ENCODE measurements at regions not wholly inside any gene's neighbourhood (a gene's known extent, or its start where the extent isn't known, plus 50 kb on each side); places are given as distances from the start of the nearest gene placed in this dataset.

DNA sequence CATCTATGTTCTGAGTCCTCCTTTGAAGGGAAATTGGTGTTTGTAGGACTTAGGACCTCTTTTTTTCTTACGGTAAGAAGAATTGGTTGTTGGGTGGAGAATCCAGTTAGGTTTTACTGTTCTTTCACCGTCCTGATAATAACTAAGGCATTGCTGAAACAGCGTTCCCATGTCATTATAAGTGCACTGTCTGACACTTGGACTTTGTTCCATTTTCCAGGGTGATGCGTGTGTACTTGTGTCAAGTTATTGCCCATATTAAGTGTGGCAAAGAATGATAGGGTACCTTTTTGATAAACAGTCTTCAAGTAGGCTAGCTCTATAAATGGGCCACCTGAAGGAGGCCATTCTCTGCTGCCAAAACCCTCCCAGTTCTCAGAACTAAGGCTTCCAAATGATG, 119.7 kb downstream of the AASDH start:
- Mint-ChIP-seq H3K36me3 (no peaks in the 10 kb centered on the region), H3K4me1 (no peaks in the 10 kb centered on the region), H3K4me3 (no peak overlapping the region), H3K27me3 (peaks cover 19% of the 10 kb centered on the region), H3K9me3 (peaks cover 0 to 13% (median 2%) of the 10 kb centered on the region in 7 donors), H3K27ac (no peak overlapping the region)
- Histone ChIP-seq H3K27ac (ENCODE audit: insufficient read depth, low read length, poor library complexity, severe bottlenecking) (no peak overlapping the region), H3K4me3 (ENCODE audit: low read depth, low read length) (no peak overlapping the region), H3K4me1 (ENCODE audit: control insufficient read depth, insufficient read depth, low read length, poor library complexity, severe bottlenecking) (no peaks in the 10 kb centered on the region), H3K9me3 (ENCODE audit: control insufficient read depth in 2 of 2, low read length in 2 of 2) (no peaks in the 10 kb centered on the region), H3K27me3 (ENCODE audit: control insufficient read depth, insufficient read depth, low read length) (no peaks in the 10 kb centered on the region), H3K36me3 (ENCODE audit: control insufficient read depth, insufficient read depth, low read length) (no peaks in the 10 kb centered on the region)
- no peak for ATAC-seq (ENCODE audit: low read depth in 2 of 2)
- no peak for DNase-seq

DNA sequence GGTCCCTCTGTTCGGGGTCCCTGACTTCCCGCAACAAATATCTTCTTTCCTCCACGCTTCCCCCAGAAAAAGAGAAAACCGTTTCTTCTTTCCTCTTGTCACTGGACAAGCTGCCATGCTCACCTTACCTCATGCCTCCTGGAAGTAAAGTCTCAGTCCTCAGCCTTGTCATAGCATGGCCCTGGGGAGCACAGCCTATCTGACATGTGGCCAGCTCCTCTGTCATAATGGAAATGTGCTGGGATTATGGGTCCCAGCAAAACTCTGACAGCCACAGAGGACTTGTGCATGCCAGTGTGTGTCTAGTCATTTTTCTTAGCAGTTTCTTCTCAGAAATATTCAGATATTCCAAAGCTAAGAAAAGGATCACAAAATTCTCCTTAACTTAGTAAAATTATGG, 122.4 kb downstream of the AASDH start:
- Mint-ChIP-seq H3K4me3 (no peak overlapping the region), H3K27me3 (peaks cover 28% of the 10 kb centered on the region), H3K27ac (no peak overlapping the region), H3K36me3 (no peaks in the 10 kb centered on the region), H3K4me1 (peaks cover 0 to 12% (median 9%) of the 10 kb centered on the region in 4 donors), H3K9me3 (peaks cover 0 to 13% (median 3%) of the 10 kb centered on the region in 7 donors)
- Histone ChIP-seq H3K4me1 (ENCODE audit: control insufficient read depth, insufficient read depth, low read length, poor library complexity, severe bottlenecking) (no peaks in the 10 kb centered on the region), H3K27me3 (ENCODE audit: control insufficient read depth, insufficient read depth, low read length) (no peaks in the 10 kb centered on the region), H3K27ac (ENCODE audit: insufficient read depth, low read length, poor library complexity, severe bottlenecking) (no peak overlapping the region), H3K9me3 (ENCODE audit: control insufficient read depth in 2 of 2, low read length in 2 of 2) (no peaks in the 10 kb centered on the region), H3K36me3 (ENCODE audit: control insufficient read depth, insufficient read depth, low read length) (no peaks in the 10 kb centered on the region), H3K4me3 (ENCODE audit: low read depth, low read length) (no peak overlapping the region)
- no peak for DNase-seq
- ATAC-seq (ENCODE audit: low read depth in 2 of 2): no peak

DNA sequence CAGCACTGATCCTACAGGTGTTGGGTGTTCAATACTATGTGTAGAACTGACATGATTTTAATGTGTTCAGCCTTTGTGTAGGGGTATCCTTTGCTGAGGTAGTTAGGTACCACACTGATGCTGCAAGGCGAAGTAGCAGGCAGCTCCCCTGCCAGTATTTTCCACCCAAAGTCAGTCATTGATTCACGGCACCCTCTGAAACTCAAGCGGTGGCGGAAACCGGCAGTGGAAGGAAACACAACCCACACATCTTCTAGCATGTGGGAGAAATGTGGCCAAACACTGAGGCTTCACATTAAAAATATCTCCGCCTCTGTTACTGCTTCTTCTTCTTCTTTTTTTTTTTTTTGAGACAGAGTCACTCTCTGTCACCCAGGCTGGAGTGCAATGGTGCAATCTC, 126.3 kb downstream of the AASDH start:
- Histone ChIP-seq H3K9me3 (ENCODE audit: control insufficient read depth in 2 of 2, low read length in 2 of 2) (no peaks in the 10 kb centered on the region), H3K4me3 (ENCODE audit: low read depth, low read length) (no peak overlapping the region), H3K27ac (ENCODE audit: insufficient read depth, low read length, poor library complexity, severe bottlenecking) (no peak overlapping the region), H3K27me3 (ENCODE audit: control insufficient read depth, insufficient read depth, low read length) (no peaks in the 10 kb centered on the region), H3K36me3 (ENCODE audit: control insufficient read depth, insufficient read depth, low read length) (no peaks in the 10 kb centered on the region), H3K4me1 (ENCODE audit: control insufficient read depth, insufficient read depth, low read length, poor library complexity, severe bottlenecking) (no peaks in the 10 kb centered on the region)
- Mint-ChIP-seq H3K9me3 (peaks cover 0 to 13% (median 7%) of the 10 kb centered on the region in 7 donors), H3K27ac (no peak overlapping the region), H3K4me1 (peaks cover 0 to 12% (median 9%) of the 10 kb centered on the region in 4 donors), H3K4me3 (no peak overlapping the region), H3K27me3 (peaks cover 10% of the 10 kb centered on the region), H3K36me3 (no peaks in the 10 kb centered on the region)
- DNase-seq: peak in 1 of 3 donors; percentile 35
- no peak for ATAC-seq (ENCODE audit: low read depth in 2 of 2)

DNA sequence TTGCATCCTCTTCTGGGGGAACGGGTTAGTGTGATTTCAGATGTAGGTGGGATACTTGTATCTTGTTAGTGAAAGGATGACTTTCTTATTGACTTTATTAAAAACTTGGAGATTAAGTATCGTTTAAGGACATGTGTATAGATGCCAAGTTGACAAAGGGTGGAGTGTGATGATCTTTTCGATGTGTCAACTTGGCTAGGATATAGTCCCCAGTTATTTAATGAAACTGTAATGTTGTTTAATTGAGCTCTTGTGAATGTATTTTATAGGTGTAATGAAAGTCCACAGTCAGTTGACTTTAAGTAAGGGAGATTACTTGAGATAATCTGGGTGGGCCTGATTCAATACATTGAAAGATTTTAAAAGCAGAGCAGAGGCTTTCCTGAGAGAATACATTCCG, 127.0 kb downstream of the AASDH start:
- H3K4me3 ChIP-seq (ENCODE audit: low read depth, low read length): no peak overlapping the region
- H3K9me3 ChIP-seq (ENCODE audit: control insufficient read depth in 2 of 2, low read length in 2 of 2): no peaks in the 10 kb centered on the region
- H3K27ac ChIP-seq (ENCODE audit: insufficient read depth, low read length, poor library complexity, severe bottlenecking): no peak overlapping the region
- no peaks in the 10 kb centered on the region for H3K4me1 ChIP-seq (ENCODE audit: control insufficient read depth, insufficient read depth, low read length, poor library complexity, severe bottlenecking)
- Mint-ChIP-seq H3K27me3 (peaks cover 10% of the 10 kb centered on the region), H3K36me3 (no peaks in the 10 kb centered on the region), H3K4me1 (peaks cover 0 to 12% (median 9%) of the 10 kb centered on the region in 4 donors), H3K9me3 (peaks cover 0 to 13% (median 7%) of the 10 kb centered on the region in 7 donors), H3K27ac (no peak overlapping the region), H3K4me3 (no peak overlapping the region)
- ATAC-seq (ENCODE audit: low read depth in 2 of 2) (no peak), DNase-seq (no peak)
- no peaks in the 10 kb centered on the region for H3K36me3 ChIP-seq (ENCODE audit: control insufficient read depth, insufficient read depth, low read length)
- H3K27me3 ChIP-seq (ENCODE audit: control insufficient read depth, insufficient read depth, low read length): no peaks in the 10 kb centered on the region

DNA sequence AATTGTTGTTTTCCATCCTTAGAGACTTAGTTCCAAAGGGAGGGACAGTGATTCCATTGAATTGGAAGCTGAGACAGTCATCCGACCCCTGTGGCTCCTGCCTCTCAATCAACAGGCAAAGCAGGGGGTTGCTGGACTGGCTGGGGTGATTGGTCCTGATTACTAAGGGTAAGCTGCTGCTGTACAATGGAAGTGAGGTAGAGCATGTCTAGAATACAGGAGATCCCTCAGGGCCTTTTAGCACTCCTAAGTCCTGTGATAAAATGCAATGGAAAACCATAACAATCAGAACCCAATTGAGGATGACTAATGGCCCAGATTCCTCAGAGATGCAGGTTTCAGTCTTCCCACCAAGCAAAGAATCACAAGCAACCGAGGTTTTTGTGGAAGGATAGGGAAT, 127.6 kb downstream of the AASDH start:
- Mint-ChIP-seq H3K27me3 (peaks cover 10% of the 10 kb centered on the region), H3K27ac (no peak overlapping the region), H3K4me3 (no peak overlapping the region), H3K36me3 (no peaks in the 10 kb centered on the region), H3K4me1 (peaks cover 0 to 12% (median 9%) of the 10 kb centered on the region in 4 donors), H3K9me3 (peaks cover 0 to 13% (median 6%) of the 10 kb centered on the region in 7 donors)
- Histone ChIP-seq H3K36me3 (ENCODE audit: control insufficient read depth, insufficient read depth, low read length) (no peaks in the 10 kb centered on the region), H3K4me3 (ENCODE audit: low read depth, low read length) (no peak overlapping the region), H3K9me3 (ENCODE audit: control insufficient read depth in 2 of 2, low read length in 2 of 2) (no peaks in the 10 kb centered on the region), H3K27ac (ENCODE audit: insufficient read depth, low read length, poor library complexity, severe bottlenecking) (no peak overlapping the region), H3K27me3 (ENCODE audit: control insufficient read depth, insufficient read depth, low read length) (no peaks in the 10 kb centered on the region), H3K4me1 (ENCODE audit: control insufficient read depth, insufficient read depth, low read length, poor library complexity, severe bottlenecking) (no peaks in the 10 kb centered on the region)
- DNase-seq: no peak
- ATAC-seq (ENCODE audit: low read depth in 2 of 2): no peak

DNA sequence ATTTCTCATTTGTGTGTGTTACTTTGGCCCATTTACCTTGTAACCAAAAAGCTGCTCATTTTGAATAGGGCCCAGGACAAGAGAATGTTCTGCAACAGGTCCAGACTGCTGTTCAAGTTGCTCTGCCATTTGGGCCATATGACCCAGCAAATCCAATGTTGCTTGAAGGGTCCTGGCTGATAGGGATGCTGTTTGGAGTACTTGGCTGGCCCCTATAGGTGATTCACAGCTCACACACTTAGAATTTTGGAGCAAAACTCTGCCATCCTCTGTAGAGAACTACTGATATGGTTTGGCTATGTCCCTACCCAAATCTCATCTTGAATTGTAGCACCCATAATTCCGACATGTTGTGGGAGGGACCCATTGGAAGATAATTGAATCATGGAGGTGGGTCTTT, 131.5 kb downstream of the AASDH start:
- ATAC-seq (ENCODE audit: low read depth in 2 of 2) (no peak), DNase-seq (no peak)
- no peaks in the 10 kb centered on the region for H3K4me1 ChIP-seq (ENCODE audit: control insufficient read depth, insufficient read depth, low read length, poor library complexity, severe bottlenecking)
- no peak overlapping the region for H3K4me3 ChIP-seq (ENCODE audit: low read depth, low read length)
- peaks cover 0 to 4% (median 3%) of the 10 kb centered on the region in 4 donors for H3K4me1 Mint-ChIP-seq
- H3K27me3 Mint-ChIP-seq: peaks cover 12% of the 10 kb centered on the region
- H3K9me3 ChIP-seq (ENCODE audit: control insufficient read depth in 2 of 2, low read length in 2 of 2): no peaks in the 10 kb centered on the region
- H3K27ac ChIP-seq (ENCODE audit: insufficient read depth, low read length, poor library complexity, severe bottlenecking): no peak overlapping the region
- H3K36me3 Mint-ChIP-seq: no peaks in the 10 kb centered on the region
- no peak overlapping the region for H3K27ac Mint-ChIP-seq
- no peak overlapping the region for H3K4me3 Mint-ChIP-seq
- peaks cover 0 to 7% (median 0%) of the 10 kb centered on the region in 7 donors for H3K9me3 Mint-ChIP-seq
- H3K36me3 ChIP-seq (ENCODE audit: control insufficient read depth, insufficient read depth, low read length): no peaks in the 10 kb centered on the region
- H3K27me3 ChIP-seq (ENCODE audit: control insufficient read depth, insufficient read depth, low read length): peaks cover 5% of the 10 kb centered on the region

DNA sequence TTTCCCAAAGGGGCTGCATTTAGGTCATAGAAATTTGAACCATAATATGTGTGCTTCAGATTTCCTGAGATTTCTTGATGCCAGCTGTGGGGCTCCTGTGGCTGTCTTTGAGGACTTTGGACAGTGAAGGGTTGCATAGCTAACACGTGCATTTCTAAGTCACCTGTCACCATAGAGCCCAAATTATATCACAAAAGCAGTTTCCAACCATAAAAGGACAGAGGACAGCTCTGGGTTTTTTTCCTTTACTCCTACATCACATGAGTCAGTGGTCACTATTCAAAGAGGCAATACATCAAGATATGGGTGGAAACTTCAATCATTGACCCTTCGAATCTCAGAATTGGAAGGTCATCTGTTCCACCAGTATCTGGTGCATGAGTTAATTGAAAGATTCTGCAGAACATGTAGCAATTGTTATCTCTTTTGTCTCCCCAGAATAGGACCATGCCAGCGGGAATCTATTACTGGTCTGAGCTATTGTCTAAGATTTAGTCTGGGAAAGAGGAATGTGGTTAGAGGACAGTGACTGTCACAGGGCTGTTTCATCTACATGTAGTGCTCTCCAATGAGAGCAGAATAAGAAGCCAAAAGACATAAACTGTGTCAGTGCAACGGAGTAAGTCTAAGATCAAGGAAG, 133.5 kb downstream of the AASDH start:
- no peaks in the 10 kb centered on the region for H3K9me3 ChIP-seq (ENCODE audit: control insufficient read depth in 2 of 2, low read length in 2 of 2)
- H3K36me3 ChIP-seq (ENCODE audit: control insufficient read depth, insufficient read depth, low read length): no peaks in the 10 kb centered on the region
- no peaks in the 10 kb centered on the region for H3K4me1 ChIP-seq (ENCODE audit: control insufficient read depth, insufficient read depth, low read length, poor library complexity, severe bottlenecking)
- H3K4me3 Mint-ChIP-seq: no peak overlapping the region
- H3K4me3 ChIP-seq (ENCODE audit: low read depth, low read length): no peak overlapping the region
- H3K36me3 Mint-ChIP-seq: no peaks in the 10 kb centered on the region
- ATAC-seq (ENCODE audit: low read depth in 2 of 2) (no peak), DNase-seq (no peak)
- H3K27ac Mint-ChIP-seq: no peak overlapping the region
- H3K9me3 Mint-ChIP-seq: peaks cover 0 to 4% (median 0%) of the 10 kb centered on the region in 7 donors
- no peak overlapping the region for H3K27ac ChIP-seq (ENCODE audit: insufficient read depth, low read length, poor library complexity, severe bottlenecking)
- H3K27me3 Mint-ChIP-seq: peaks cover 16% of the 10 kb centered on the region
- peaks cover 5% of the 10 kb centered on the region for H3K27me3 ChIP-seq (ENCODE audit: control insufficient read depth, insufficient read depth, low read length)
- H3K4me1 Mint-ChIP-seq: no peaks in the 10 kb centered on the region

DNA sequence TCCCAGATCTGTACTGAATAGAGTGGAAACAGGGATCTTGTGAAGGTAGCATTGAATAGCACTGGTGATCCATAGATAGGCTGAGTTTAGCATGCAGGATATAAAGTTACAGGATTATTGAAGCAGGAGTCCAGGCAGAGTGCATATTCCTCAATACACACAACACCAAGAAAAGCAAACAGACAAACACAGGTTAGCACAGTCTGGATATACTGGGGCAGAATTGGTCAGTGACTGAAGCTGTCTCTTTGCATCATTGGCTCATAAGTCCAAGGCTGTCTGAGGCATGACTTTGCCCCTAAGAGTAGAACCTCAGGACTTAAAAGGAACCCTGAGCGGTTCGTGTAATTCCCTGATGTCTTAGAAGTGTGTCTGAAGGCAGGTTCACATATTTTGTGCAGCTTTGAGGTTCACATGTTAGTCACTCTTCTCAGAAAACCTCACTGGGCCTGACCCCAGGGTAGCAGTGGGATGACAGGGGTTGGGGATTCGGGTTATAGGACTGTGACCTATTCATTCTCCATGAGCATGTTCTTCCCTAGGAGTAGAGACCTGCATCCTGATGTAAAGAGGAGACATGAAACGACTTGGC, 134.6 kb downstream of the AASDH start:
- H3K4me3 Mint-ChIP-seq: no peak overlapping the region
- H3K4me1 Mint-ChIP-seq: no peaks in the 10 kb centered on the region
- Histone ChIP-seq H3K27ac (ENCODE audit: insufficient read depth, low read length, poor library complexity, severe bottlenecking) (no peak overlapping the region), H3K9me3 (ENCODE audit: control insufficient read depth in 2 of 2, low read length in 2 of 2) (no peaks in the 10 kb centered on the region), H3K27me3 (ENCODE audit: control insufficient read depth, insufficient read depth, low read length) (peaks cover 5% of the 10 kb centered on the region), H3K4me3 (ENCODE audit: low read depth, low read length) (no peak overlapping the region), H3K4me1 (ENCODE audit: control insufficient read depth, insufficient read depth, low read length, poor library complexity, severe bottlenecking) (no peaks in the 10 kb centered on the region), H3K36me3 (ENCODE audit: control insufficient read depth, insufficient read depth, low read length) (no peaks in the 10 kb centered on the region)
- no peak overlapping the region for H3K27ac Mint-ChIP-seq
- ATAC-seq (ENCODE audit: low read depth in 2 of 2) (no peak), DNase-seq (no peak)
- H3K9me3 Mint-ChIP-seq: peaks cover 0 to 2% (median 0%) of the 10 kb centered on the region in 7 donors
- peaks cover 16% of the 10 kb centered on the region for H3K27me3 Mint-ChIP-seq
- H3K36me3 Mint-ChIP-seq: no peaks in the 10 kb centered on the region

Measured in CD4-positive, CD25-positive, alpha-beta regulatory T cell (primary cell).